ENCODE measurements at regions not wholly inside any gene's neighbourhood (a gene's known extent, or its start where the extent isn't known, plus 50 kb on each side); places are given as distances from the start of the nearest gene placed in this dataset.

- Histone ChIP-seq H3K36me3 (no peaks in the 10 kb centered on the region), H3K27ac (no peak overlapping the region), H3K4me1 (no peaks in the 10 kb centered on the region), H3K9me3 (no peaks in the 10 kb centered on the region), H3K27me3 (no peaks in the 10 kb centered on the region), H3K4me3 (no peak overlapping the region)
- intact Hi-C loops (cut with DNase I): no loop called here
- no peak for TF ChIP-seq POLR2A (IDR thresholded peaks at IDR 0.05)
- TF ChIP-seq CTCF (IDR thresholded peaks at IDR 0.05): no peak
- ATAC-seq (no peak), DNase-seq (no peak)
- 50% methylated on average over 4 of the region's 6 CpGs for WGBS (ENCODE audit: insufficient coverage, low coverage, low lambda C conversion rate, missing lambda C conversion rate)
These were observed 311.2 kb downstream of the AACS start for GRCh38 chr12:125376422-125376821.

GRCh38 chr12:125377093-125377492 is 311.9 kb downstream of the AACS start:
- Histone ChIP-seq H3K36me3 (no peaks in the 10 kb centered on the region), H3K4me3 (no peak overlapping the region), H3K4me1 (no peaks in the 10 kb centered on the region), H3K27me3 (no peaks in the 10 kb centered on the region), H3K27ac (no peak overlapping the region), H3K9me3 (no peaks in the 10 kb centered on the region)
- DNase-seq (no peak), ATAC-seq (no peak)
- intact Hi-C loops (cut with DNase I): no loop called here
- WGBS (ENCODE audit: insufficient coverage, low coverage, low lambda C conversion rate, missing lambda C conversion rate): no CpG with 5 or more reads among the region's 1 CpG
- TF ChIP-seq CTCF (IDR thresholded peaks at IDR 0.05) (no peak), POLR2A (IDR thresholded peaks at IDR 0.05) (no peak)

GRCh38 chr12:125381373-125381772 is 316.1 kb downstream of the AACS start:
- ATAC-seq: no peak

GRCh38 chr12:125382926-125383325 is 317.7 kb downstream of the AACS start:
- ATAC-seq: no peak
- 87% methylated on average over 4 of the region's 4 CpGs for WGBS (ENCODE audit: insufficient coverage, low coverage, low lambda C conversion rate, missing lambda C conversion rate)
- no peak for TF ChIP-seq CTCF (IDR thresholded peaks at IDR 0.05)
- TF ChIP-seq POLR2A (IDR thresholded peaks at IDR 0.05): no peak

More at GRCh38 chr12:125381373-125381772, 316.1 kb downstream of the AACS start:
- intact Hi-C loops (cut with DNase I): no loop called here
- 89% methylated on average over 3 of the region's 4 CpGs for WGBS (ENCODE audit: insufficient coverage, low coverage, low lambda C conversion rate, missing lambda C conversion rate)
- no peaks in the 10 kb centered on the region for H3K9me3 ChIP-seq
- H3K4me1 ChIP-seq: peaks cover 0 to 11% (median 2%) of the 10 kb centered on the region in 4 donors
- no peaks in the 10 kb centered on the region for H3K36me3 ChIP-seq
- no peak for TF ChIP-seq CTCF (IDR thresholded peaks at IDR 0.05)
- no peak for TF ChIP-seq POLR2A (IDR thresholded peaks at IDR 0.05)
- no peak overlapping the region for H3K27ac ChIP-seq
- no peak for DNase-seq
- H3K27me3 ChIP-seq: no peaks in the 10 kb centered on the region
- H3K4me3 ChIP-seq: no peak overlapping the region

GRCh38 chr12:125386652-125387051 is 321.4 kb downstream of the AACS start:
- H3K9me3 ChIP-seq: no peaks in the 10 kb centered on the region
- DNase-seq (no peak), ATAC-seq (peak; percentile 59 to 76 (median 64))
- no peaks in the 10 kb centered on the region for H3K27me3 ChIP-seq
- intact Hi-C loops (cut with DNase I): no loop called here
- peaks cover 0 to 17% (median 6%) of the 10 kb centered on the region in 4 donors for H3K4me1 ChIP-seq
- peak overlapping the region in 1 of 3 donors; percentile 10 for H3K4me3 ChIP-seq
- no peak for TF ChIP-seq CTCF (IDR thresholded peaks at IDR 0.05)
- no peak for TF ChIP-seq POLR2A (IDR thresholded peaks at IDR 0.05)
- 28% methylated on average over 1 of the region's 1 CpG for WGBS (ENCODE audit: insufficient coverage, low coverage, low lambda C conversion rate, missing lambda C conversion rate)
- no peaks in the 10 kb centered on the region for H3K36me3 ChIP-seq
- H3K27ac ChIP-seq: peak overlapping the region; percentile 5 to 67 (median 54)

More at GRCh38 chr12:125382926-125383325, 317.7 kb downstream of the AACS start:
- Histone ChIP-seq H3K4me3 (no peak overlapping the region), H3K9me3 (no peaks in the 10 kb centered on the region), H3K36me3 (no peaks in the 10 kb centered on the region), H3K27me3 (no peaks in the 10 kb centered on the region), H3K27ac (no peak overlapping the region), H3K4me1 (peaks cover 0 to 17% (median 6%) of the 10 kb centered on the region in 4 donors)
- intact Hi-C loops (cut with DNase I): no loop called here
- DNase-seq: no peak
